GM21619 (cell line): ENCODE measurements at regions not wholly inside any gene's neighbourhood (a gene's known extent, or its start where the extent isn't known, plus 50 kb on each side); places are given as distances from the start of the nearest gene placed in this dataset.

Experiments
- ATAC-seq: cut with Tn5 transposase; IDR thresholded peaks from one replicate; pipeline ENCODE4 v1.9.1; 2021; ENCODE audit not compliant: unreplicated experiment

DNA sequence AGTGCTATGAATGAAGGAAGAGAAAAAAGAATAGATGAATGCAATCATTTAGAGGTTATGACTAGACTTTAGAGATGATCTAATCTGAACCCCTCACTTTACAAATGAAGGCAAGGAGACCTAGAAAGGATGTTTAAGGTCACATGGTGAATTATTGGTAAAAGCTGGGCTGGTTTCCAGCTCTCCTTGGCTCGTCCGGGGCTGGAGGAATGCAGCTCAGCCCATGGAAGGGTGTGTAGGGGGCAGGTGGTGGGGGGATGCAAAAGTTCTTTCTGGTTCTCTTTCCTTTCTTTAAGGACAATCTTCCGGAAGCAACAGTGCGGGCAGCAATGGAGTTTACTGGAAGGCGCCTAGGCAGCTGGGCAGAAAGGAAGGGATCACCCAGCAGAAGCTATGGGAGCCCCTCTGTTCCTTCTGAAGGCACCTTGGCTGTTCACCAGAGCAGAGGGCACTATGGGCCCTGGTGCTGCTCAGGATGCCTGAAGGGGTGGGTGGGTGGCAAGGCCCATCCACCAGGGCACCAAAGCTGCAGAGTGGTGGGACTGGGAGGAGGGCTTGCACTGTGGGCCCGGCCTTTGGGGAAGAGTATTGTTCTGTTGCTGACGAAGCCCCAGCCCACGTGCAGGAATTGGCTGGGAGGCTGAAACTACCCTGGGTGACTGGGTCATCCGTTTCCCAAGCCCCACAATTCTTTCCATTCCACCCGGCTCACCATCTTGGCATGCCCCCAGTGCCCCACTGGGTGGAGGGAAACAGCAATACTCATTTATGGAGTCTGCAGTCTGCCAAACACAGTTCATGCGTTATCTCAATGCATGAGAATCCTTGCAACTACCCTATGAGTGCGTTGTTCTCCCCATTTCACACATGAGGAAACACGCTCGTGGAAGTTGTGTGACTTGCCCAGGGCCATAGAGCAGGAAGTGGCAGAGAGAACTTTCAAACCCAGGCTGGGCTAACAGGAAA, 78.2 kb downstream of the IRF2BPL start:
- no peak for ATAC-seq

DNA sequence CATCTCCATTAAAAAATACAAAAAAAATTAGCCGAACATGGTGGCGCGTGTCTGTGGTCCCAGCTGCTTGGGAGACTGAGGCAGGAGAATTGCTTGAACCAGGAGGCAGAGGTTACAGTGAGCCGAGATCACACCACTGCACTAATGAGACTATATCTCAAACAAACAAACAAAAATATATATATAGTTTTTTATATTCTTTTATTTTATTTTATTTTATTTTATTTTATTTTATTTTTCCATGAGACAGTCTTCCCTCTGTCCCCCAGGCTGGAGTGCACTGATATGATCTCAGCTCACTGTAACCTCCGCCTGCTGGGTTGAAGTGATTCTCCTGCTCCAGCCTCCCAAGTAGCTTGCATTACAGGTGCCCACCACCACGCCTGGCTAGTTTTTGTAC, 79.5 kb downstream of the IRF2BPL start:
- no peak for ATAC-seq

DNA sequence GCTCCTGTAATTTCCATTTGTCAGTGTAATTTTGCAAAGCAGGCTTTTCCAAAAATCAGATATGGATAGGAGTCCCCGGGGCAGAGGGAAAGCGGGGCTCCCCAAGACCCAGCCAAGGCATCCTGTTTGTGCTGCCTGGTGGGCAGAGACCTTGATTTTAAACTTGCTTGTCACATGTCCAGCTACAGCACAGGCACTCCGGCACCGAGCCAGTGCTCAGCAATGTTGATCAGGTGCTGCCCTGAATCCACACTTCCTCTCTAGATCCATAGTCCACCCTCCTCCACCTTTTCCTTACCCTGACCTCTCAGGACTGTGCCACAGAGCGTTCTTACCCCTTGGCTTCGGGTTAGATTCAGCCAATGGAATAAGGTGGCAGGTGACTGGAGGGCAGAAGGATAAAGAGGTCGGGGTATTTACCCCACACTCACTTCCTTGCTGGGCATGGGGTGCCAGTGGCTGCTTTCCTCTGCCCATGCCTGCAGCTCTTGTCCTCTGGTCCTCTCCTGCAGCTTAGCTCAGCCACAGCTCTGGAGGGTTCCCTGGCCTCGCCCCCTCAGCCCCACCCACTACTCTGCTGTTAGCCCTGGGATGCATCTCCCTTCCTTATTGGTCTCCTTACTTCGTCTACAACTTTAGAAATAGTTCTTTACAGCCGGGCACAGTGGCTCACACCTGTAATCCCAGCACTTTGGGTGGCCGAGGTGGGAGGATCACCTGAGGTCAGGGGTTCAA, 80.1 kb downstream of the IRF2BPL start:
- no peak for ATAC-seq

DNA sequence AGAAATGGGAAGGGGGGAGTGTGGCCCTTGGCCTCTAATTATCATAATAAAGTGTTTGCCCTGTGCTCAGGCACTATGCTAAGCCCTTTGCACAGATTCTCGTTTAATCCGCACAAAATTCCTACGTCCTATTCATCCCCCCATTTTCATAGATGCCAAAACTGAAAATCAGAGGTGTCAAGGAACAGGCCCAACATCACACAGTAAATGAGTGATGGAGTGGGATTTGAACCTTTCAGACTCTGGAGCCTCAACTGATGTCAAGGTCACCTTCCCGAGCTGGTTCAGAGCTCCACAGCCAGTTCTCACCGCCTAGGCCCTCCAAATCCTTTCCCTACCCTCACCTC, 80.7 kb downstream of the IRF2BPL start:
- no peak for ATAC-seq

DNA sequence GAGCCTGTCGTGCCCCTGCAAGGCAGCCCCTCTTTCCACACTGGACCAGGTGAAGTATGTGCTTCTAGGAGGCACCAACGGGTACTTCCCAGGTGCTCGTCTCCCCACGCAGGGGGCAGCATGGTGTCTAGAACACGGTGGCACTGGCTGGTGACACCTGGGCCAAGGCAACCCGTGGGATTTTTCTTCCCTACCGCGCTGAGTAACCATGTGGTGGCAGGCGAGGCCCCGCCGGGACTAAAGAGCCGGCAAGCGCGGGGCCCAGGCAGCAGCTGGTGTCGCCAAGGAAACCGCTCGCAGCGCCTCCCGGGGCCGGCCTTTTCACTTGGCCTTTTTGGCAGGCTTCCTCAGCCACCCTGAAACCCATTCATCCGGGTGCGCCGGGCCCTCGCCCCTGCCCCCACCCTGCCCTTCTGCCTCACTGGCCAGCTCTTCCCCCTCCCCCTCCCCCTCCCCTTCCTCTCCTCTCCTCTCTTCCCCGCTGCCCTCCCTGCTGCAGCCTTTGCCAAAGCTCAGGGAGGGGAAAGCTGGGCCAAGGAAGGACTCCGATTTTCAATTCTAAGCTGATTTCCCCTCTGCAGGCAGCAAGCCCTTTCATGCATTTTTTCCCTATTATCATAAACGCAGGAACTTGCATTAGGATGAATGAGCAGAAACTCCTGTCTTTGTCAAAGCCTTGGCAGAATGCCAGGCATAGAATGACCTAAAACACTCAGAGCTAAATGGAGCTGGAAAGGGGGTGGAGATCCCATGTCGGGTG, 81.2 kb downstream of the IRF2BPL start:
- ATAC-seq, result peak; percentile 87

DNA sequence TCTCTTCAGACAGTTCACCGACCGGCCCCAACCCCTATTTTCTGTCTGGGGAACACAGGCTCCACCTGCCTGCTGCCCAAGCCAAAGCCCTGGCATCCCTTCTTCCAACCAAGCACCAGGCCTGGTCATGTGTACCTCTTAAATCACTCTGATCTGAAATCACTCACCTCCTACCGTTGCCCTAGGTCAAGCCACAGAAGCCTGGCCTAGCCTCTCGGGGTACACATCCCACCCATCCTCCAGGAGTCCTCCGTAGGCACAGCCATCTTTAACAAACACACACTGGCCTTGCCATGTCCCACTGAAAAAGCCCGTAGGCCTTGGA, 81.8 kb downstream of the IRF2BPL start:
- ATAC-seq, result peak; percentile 13

DNA sequence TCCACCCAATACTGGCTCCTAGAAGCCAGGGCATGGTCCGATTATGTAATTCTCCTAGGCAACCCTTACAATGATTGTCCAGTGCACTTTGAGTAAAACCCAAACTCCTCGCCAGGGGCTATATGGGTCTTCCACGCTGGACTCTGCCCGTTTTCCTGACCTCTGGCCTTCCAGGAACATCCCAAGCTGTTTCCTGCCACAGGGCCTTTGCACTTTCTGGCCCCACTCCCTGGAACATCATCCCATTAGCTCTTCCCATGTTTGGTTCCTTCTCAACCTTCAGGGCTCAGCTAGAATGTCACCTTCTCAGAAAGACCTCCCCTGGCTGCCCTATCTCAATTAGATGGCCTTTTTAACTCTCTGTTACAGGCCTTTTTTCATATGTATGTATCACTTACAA, 85.4 kb downstream of the IRF2BPL start:
- no peak for ATAC-seq

DNA sequence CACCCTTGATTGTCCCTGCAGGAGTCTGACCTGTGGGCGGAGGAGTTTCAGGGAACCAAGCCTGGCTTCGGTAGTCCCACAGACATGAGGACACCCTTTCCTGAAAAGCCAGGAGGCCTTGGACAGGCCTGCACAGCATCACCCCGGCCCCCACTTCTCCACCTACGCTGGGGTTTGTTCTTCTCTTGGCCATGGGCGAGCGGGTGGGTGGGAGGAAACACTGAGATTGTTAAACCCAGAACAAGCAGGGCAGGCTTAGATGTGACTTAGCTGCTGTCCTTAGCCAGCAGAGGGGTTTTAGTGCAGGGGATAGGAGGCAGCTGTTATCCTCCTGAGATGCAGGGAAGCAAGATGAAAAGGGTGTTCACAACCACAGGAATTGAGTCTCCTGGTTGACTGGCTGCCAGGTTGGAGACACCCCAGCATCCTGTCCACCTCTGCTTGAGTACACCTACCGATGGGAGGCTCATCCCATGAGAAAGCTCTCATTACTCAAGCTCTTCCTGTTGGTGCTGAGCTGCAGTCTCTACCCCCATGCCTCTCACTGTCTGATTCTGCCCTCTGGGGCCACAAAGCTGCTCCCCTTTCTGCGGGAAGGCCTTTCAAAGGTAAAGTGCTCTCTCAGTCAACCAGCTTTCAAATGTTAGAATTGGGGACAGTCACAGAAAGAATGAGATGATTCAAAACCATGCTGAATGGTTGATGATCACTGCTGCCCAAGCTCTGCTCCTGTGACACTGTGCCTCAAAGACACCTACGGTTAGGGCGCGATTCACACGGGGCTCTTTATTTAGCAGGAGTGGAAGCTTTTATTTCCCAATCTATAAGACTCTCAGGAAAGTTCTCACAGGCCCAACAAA, 86.3 kb downstream of the IRF2BPL start:
- no peak for ATAC-seq

DNA sequence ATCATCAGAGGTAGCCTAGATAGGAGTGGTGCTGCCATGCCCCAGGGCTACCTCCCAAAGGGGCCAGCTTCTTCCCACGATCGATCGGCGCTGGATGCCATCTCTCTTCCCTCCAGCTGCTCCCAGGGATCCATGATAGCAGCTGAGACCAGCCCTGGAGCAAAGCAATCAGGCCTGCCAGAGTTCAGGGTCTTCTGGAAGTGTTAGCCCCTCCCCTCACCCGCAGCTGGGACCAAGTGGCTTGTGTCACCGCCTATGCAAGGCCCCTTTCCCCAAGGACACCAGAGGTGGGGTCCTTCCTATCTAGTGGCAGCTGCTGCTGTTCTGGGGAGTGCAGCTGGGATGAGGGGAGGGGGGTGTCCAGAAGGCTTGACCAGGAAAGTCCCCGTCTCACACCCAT, 87.0 kb downstream of the IRF2BPL start:
- no peak for ATAC-seq

DNA sequence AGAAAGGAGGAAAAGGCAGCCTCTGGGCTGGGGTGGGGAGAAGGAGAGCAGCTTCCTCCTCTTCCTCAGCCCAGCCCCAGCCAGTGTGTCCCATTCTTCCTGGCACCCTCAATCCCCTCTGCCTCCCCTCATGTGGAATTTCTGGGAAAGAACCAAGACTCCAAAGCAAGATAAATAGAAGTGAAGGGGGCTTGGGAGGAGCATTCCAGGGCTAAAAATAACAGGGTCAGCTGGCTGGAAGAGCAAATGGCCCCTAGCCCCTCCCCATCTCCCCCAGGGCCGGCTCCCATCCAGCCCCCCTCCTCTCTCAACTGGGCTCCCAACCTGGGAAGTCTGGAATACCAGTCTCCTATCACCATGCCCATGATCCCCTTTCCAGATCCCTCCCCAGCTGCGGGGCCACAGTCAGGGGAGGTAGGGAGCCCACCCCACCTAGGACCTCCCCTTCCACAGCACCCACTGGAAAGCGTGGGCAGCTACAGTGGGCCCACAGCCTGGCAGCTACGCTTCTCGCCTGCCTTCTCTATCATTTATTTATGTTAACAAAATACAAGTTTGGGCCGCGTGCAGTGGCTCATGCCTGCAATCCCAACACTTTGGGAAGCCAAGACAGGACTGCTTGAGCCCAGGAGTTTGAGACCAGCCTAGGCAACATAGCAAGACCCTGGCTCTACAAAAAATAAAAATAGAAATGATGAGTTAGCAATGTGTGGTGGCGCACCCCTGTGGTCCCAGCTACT, 88.3 kb downstream of the IRF2BPL start:
- ATAC-seq, result no peak

DNA sequence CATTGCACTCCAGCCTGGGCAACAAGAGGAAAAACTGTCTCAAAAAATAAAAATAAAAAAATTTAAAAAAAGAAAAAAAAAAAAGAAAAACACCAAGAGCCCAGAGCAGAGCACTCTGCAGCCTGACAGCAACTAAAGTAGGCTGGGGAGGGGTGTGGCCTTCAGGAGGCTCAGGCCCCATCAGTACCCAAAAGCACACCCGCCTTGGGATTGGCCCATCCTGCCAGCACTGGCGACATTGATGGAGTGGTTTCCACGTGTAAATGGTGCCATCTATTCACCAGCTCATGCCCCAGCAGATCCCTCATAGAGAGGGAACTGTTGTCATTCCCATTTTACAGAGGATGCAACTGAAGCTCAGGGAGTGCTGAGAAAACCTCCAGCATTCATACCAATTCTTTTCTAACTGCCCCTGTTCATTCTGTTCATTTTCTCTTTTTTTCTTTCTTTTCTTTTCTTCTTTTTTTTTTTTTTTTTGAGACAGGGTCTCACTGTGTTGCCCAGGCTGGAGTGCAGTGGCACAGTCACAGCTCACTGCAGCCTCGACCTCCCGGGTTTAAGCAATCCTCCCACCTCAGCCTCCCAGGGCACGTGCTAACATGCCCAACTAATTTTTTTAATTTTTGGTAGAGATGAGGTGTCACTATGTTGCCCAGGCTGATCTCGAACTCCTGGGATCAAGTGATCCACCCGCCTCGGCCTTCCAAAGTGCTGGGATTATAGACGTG, 89.3 kb downstream of the IRF2BPL start:
- ATAC-seq, result no peak

DNA sequence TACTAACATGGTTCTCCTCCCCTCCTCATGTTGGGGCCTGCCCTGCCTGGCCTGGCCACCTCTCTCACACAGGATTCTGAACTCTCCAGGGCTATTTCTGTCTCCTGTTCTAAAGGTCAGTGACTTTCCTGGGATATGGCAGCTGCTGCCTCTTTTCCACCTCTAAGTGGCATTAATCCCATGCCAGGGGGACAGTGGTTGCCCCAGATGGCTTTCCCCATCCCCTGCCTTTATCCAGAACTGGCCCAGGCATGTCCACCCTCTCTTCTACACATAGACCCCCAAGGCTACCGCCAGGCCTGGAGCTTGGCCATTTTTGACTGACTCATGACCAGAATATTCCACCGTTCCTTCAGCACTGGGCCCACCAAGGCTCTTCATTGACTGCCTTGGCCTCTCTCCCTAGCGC, 90.4 kb downstream of the IRF2BPL start:
- no peak for ATAC-seq

DNA sequence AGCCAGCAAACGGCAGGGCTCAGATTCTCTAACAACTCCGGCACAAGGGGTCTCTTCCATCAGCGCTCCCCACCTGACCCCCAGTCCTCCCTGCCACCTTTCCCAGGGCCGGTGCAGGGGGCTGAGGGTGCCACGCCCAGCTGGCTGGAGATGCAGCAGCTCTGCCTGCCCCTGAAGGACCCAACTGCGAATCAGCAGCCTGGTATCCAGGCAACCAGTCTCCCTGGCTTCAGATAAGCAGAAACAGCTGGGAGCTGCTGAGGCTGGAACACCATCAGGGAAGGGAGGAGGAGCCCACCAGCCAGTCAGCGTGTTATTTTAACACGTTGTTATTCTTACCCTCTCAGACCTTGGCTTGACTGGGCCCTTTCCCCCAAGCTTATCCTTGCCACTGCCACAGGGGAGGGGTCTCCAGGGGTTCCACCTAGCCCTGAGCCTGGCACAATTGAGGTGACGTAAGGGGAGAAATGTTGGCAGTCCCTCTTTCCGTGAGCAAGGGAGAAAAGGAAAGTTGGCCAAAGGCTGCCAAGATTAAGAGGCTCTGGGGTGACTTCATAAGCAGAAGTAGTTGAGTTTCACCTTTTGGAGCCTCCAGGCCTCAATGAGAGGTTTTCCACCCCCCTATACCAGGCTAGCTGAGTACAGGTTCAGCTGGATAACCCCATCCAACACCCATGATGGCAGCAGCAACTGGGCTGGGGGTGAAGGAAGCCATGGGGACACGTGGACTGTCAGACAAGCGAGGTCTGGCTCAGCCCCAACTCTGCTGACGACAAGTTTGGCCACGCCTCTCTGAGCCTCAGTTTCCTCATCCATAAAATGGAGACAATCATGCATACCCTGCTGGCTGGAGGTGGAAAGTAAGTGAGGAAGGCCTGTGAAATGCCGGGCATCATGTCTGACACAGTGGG, 91.1 kb downstream of the IRF2BPL start:
- no peak for ATAC-seq

DNA sequence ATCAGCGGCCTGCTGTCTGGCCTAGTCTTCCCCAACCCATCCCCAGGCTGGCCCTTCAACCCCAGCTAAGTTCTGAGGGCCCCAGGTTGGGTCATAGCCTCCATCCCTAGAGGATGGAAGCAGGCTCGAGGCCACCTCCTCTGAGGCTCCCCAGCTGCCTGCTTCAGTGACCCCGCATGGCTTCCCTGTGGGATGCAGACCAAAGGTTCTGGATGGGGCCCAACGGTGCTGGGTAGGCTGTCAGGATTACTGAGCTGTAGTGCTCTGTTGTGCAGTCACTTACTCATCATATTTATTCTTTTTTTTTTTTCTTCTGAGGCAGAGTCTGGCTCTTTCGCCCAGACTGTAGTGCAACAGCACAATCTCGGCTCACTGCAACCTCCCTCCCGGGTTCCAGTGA, 92.0 kb downstream of the IRF2BPL start:
- ATAC-seq, result no peak

DNA sequence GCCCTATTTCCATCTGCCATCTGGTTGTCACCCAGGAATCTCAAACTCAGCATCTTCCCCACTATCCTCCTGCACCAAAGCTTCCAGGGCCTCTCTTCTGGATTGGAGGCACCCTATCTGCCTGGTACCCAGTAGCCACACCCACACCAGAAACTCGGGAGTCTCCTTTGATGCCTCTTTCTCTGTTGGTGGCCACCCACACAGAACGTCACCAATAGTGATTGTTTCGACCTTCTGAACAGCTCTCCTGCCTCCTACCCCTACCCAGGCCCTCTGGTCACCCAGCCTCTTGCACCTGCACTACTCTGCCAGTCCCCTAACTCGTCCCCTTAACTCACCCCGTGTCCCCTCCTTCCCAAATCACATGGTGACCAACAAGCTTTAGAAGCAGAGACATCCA, 95.0 kb downstream of the IRF2BPL start:
- no peak for ATAC-seq

DNA sequence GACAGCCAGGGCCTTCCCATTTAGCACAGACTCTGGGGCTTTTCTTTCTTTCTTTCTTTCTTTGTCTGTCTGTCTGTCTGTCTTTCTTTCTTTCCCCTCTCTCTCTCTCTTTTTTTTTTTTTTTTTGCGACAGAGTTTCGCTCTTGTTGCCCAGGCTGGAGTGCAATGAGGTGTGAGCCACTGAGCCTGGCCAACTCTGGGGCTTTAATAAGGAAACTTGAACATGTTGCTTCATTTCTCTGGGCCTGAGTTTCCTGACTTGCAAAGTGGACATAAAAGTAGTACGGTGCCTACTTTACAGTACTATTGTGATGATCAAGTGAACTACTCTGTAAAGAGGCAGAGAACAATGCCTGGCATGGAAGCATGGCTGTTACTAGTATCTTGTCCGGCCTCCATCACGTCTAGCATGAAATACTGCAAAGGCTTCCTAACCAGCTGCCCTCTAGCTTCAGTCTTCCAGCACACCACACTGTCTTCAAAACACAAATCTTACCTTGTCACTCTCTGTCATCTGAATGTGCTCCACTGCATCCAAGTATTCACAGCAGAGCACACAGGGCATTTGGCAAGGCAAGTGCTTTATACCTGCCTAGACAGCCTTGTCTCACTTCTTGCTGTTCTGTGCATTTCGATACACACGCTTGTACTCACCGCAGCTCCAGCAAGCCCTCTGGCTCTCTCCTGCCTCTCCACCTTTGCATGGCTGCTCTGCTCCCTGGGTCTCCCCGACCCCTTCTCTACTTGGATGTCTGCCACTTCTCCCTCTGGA, 96.7 kb downstream of the IRF2BPL start:
- no peak for ATAC-seq

DNA sequence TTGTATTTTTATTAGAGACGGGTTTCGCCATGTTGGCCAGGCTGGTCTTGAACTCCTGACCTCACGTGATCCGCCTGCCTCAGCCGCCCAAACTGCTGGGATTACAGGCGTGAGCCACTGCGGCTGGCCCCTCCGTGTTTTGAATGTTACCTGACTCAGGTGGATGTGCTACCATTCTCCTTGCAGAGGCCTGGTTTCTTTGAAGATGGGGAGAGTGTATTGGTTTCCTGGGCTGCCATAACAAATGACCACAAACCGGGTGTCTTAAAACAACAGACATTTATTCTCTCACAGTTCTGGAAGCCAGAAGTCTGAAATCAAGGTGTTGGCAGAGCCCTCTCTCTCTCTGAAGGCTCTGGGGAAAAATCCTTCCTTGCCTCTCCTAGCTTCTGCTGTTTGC, 98.0 kb downstream of the IRF2BPL start:
- no peak for ATAC-seq

DNA sequence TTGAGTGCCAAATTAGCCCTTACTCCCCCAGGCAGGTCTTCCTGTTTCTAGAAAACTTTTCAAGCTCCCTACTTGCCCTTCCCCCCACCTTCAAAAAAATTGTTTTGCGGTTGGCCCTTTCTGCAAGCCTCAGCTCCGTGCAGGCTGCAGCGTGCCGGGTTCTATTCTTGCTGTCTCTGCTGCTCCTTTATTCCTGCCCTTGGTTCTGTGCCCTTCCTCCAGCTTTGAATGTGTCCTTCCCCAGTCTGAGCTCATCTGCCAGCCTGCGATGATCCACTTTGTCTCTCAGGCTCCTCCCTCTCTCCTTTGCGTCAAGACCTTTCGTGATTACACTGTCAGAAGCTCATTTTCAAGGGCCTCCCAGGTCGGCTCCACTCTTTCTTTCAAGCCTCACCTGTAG, 98.6 kb downstream of the IRF2BPL start:
- ATAC-seq, result no peak
